Trophoblast cell (in vitro differentiated cells and primary cell): ENCODE measurements at regions not wholly inside any gene's neighbourhood (a gene's known extent, or its start where the extent isn't known, plus 50 kb on each side); places are given as distances from the start of the nearest gene placed in this dataset.

ENCODE experiments used
- DNase-seq, 2 donors: peaks; one replicate each; pipeline ENCODE4 v3.0.0-alpha.2; 2016
- H2AFZ ChIP-seq: 2 replicates; pipeline ENCODE4 v1.6.1; 2013; ENCODE audit warnings: low read length, moderate library complexity, mild to moderate bottlenecking; ENCODE audit not compliant: insufficient read depth, poor library complexity
- H2AK5ac ChIP-seq: 2 replicates; pipeline ENCODE4 v1.6.1; 2013; ENCODE audit warnings: mild to moderate bottlenecking, low read length
- H2BK120ac ChIP-seq: 2 replicates; pipeline ENCODE4 v1.6.1; 2013; ENCODE audit warnings: low read length, mild to moderate bottlenecking, moderate library complexity; ENCODE audit not compliant: insufficient read depth, poor library complexity
- H2BK12ac ChIP-seq: 2 replicates; pipeline ENCODE4 v1.6.1; 2013; ENCODE audit warnings: mild to moderate bottlenecking, low read length, moderate library complexity
- H2BK5ac ChIP-seq: 2 replicates; pipeline ENCODE4 v1.6.1; 2013; ENCODE audit warnings: low read length, low read depth, moderate library complexity, mild to moderate bottlenecking; ENCODE audit not compliant: poor library complexity
- H3K14ac ChIP-seq: 2 replicates; pipeline ENCODE4 v1.6.1; 2013; ENCODE audit warnings: mild to moderate bottlenecking, low read length
- H3K18ac ChIP-seq: 2 replicates; pipeline ENCODE4 v1.6.1; 2013; ENCODE audit warnings: mild to moderate bottlenecking, low read length
- H3K23ac ChIP-seq: 2 replicates; pipeline ENCODE4 v1.6.1; 2013; ENCODE audit warnings: low read length
- H3K27ac ChIP-seq: 2 replicates; pipeline ENCODE4 v1.5.1; 2013; ENCODE audit warnings: low read depth, mild to moderate bottlenecking, inconsistent platforms, low read length, moderate library complexity
- H3K27me3 ChIP-seq: 2 replicates; pipeline ENCODE4 v1.6.1; 2013; ENCODE audit warnings: inconsistent platforms, mild to moderate bottlenecking, low read length, moderate library complexity; ENCODE audit not compliant: insufficient read depth
- H3K36me3 ChIP-seq, 2 experiments: 1 replicate in 1 of 2; 2 replicates in 1 of 2; pipeline ENCODE4 v1.6.1; 2013; ENCODE audit warnings: low read length in 2 of 2, mild to moderate bottlenecking in 2 of 2, moderate library complexity in 1 of 2; ENCODE audit not compliant: insufficient read depth in 2 of 2, control insufficient read depth in 1 of 2
- H3K4ac ChIP-seq: 2 replicates; pipeline ENCODE4 v1.6.1; 2013; ENCODE audit warnings: low read depth, mild to moderate bottlenecking, low read length, moderate library complexity
- H3K4me1 ChIP-seq, 2 experiments: 1 replicate in 1 of 2; 2 replicates in 1 of 2; pipeline ENCODE4 v1.6.1; 2013; ENCODE audit warnings: low read length in 2 of 2, mild to moderate bottlenecking in 2 of 2, moderate library complexity in 1 of 2; ENCODE audit not compliant: insufficient read depth in 2 of 2, control insufficient read depth in 1 of 2
- H3K4me2 ChIP-seq: 2 replicates; pipeline ENCODE4 v1.6.1; 2013; ENCODE audit warnings: inconsistent platforms, mild to moderate bottlenecking, low read length, moderate library complexity
- H3K4me3 ChIP-seq: 2 replicates; pipeline ENCODE4 v1.5.1; 2013; ENCODE audit warnings: mild to moderate bottlenecking, low read depth, low read length, inconsistent platforms
- H3K79me1 ChIP-seq: one replicate; pipeline ENCODE4 v1.6.1; 2013; ENCODE audit warnings: low read length
- H3K79me2 ChIP-seq: 2 replicates; pipeline ENCODE4 v1.6.1; 2013; ENCODE audit warnings: low read length, mild to moderate bottlenecking; ENCODE audit not compliant: control insufficient read depth, insufficient read depth, poor library complexity
- H3K9ac ChIP-seq: 2 replicates; pipeline ENCODE4 v1.6.1; 2013; ENCODE audit warnings: mild to moderate bottlenecking, low read length
- H3K9me3 ChIP-seq: 2 replicates; pipeline ENCODE4 v1.6.1; 2013; ENCODE audit warnings: low read depth, mild to moderate bottlenecking, control low read depth, inconsistent platforms, low read length; ENCODE audit not compliant: insufficient read depth
- H4K12ac ChIP-seq: 2 replicates; pipeline ENCODE4 v1.6.1; 2013; ENCODE audit warnings: low read depth, mild to moderate bottlenecking, low read length, moderate library complexity
- H4K8ac ChIP-seq: 2 replicates; pipeline ENCODE4 v1.6.1; 2013; ENCODE audit warnings: low read depth, mild to moderate bottlenecking, low read length, moderate library complexity
- H4K91ac ChIP-seq: one replicate; pipeline ENCODE4 v1.6.1; 2013; ENCODE audit warnings: low read depth, mild to moderate bottlenecking, low read length, moderate library complexity
- WGBS: extraction: QIAGEN DNeasy Blood & Tissue Kit; methylation state at CpG from one replicate; pipeline ENCODE4 v1.1.7; 2013; ENCODE audit warnings: missing lambda C conversion rate; ENCODE audit not compliant: insufficient read length, insufficient coverage; ENCODE audit errors: extremely low coverage; 5-methylcytosine and 5-hydroxymethylcytosine counted together

DNA sequence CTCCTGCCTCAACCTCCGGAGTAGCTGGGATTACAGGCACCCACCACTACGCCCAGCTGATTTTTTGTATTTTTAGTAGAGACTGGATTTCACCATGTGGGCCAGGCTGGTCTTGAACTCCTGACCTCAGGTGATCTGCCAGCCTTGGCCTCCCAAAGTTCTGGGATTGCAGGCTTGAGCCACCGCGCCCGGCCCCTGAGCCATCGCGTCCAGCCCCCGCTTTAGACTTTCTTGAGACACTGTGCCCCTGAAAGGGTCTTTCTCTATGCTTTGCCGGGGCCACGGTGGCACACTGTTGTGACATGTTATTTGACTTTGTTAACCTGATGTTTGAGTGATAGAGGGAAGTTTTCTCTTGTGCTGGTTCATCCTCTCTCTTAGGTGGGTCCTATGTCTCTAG, 186.4 kb downstream of the BTG1 start:
- Histone ChIP-seq H4K91ac (no peak overlapping the region), H3K27ac (no peak overlapping the region), H3K9ac (no peak overlapping the region), H3K36me3 (no peaks in the 10 kb centered on the region), H3K18ac (no peak overlapping the region), H3K4me2 (no peak overlapping the region), H2BK12ac (no peak overlapping the region), H3K79me1 (no peaks in the 10 kb centered on the region), H4K8ac (no peak overlapping the region), H2BK5ac (no peak overlapping the region), H4K12ac (no peak overlapping the region), H2AFZ (no peak overlapping the region), H2AK5ac (no peak overlapping the region), H3K4ac (no peak overlapping the region), H3K27me3 (no peaks in the 10 kb centered on the region), H3K79me2 (no peaks in the 10 kb centered on the region), H3K4me3 (no peak overlapping the region), H3K9me3 (no peaks in the 10 kb centered on the region), H3K14ac (no peak overlapping the region), H3K23ac (no peak overlapping the region), H3K4me1 (no peaks in the 10 kb centered on the region), H2BK120ac (no peak overlapping the region)
- no peak for DNase-seq
- no CpG with 5 or more reads among the region's 10 CpGs for WGBS

GRCh38 chr12:91958816-91959215, 186.8 kb downstream of the BTG1 start:
- Histone ChIP-seq H3K79me2 (no peaks in the 10 kb centered on the region), H2AK5ac (no peak overlapping the region), H2BK12ac (no peak overlapping the region), H2BK5ac (no peak overlapping the region), H4K91ac (no peak overlapping the region), H3K79me1 (no peaks in the 10 kb centered on the region), H3K4me1 (no peaks in the 10 kb centered on the region), H3K18ac (no peak overlapping the region), H4K12ac (no peak overlapping the region), H3K4me2 (no peak overlapping the region), H4K8ac (no peak overlapping the region), H3K23ac (no peak overlapping the region), H3K27ac (no peak overlapping the region), H3K9me3 (no peaks in the 10 kb centered on the region), H3K36me3 (no peaks in the 10 kb centered on the region), H2AFZ (no peak overlapping the region), H3K27me3 (no peaks in the 10 kb centered on the region), H3K4me3 (no peak overlapping the region), H3K4ac (no peak overlapping the region), H2BK120ac (no peak overlapping the region), H3K9ac (no peak overlapping the region), H3K14ac (no peak overlapping the region)
- DNase-seq, result peak; percentile 44 to 78
- WGBS, result no CpG with 5 or more reads among the region's 5 CpGs

GRCh38 chr12:91954747-91955146, 190.9 kb downstream of the BTG1 start:
- no peak overlapping the region for H3K14ac ChIP-seq
- H3K36me3 ChIP-seq, result no peaks in the 10 kb centered on the region
- no CpG with 5 or more reads among the region's 3 CpGs for WGBS
- no peak overlapping the region for H2AFZ ChIP-seq
- no peak overlapping the region for H3K23ac ChIP-seq
- H2BK5ac ChIP-seq, result no peak overlapping the region
- H3K4me3 ChIP-seq, result no peak overlapping the region
- H3K27me3 ChIP-seq, result no peaks in the 10 kb centered on the region
- no peak overlapping the region for H3K18ac ChIP-seq
- H2AK5ac ChIP-seq, result no peak overlapping the region
- no peak overlapping the region for H3K9ac ChIP-seq
- H3K4ac ChIP-seq, result no peak overlapping the region
- no peak overlapping the region for H4K12ac ChIP-seq
- DNase-seq, result no peak
- H3K4me2 ChIP-seq, result no peak overlapping the region
- no peak overlapping the region for H2BK12ac ChIP-seq
- no peaks in the 10 kb centered on the region for H3K4me1 ChIP-seq
- no peak overlapping the region for H4K8ac ChIP-seq
- H3K27ac ChIP-seq, result no peak overlapping the region
- no peaks in the 10 kb centered on the region for H3K9me3 ChIP-seq
- no peaks in the 10 kb centered on the region for H3K79me2 ChIP-seq
- no peaks in the 10 kb centered on the region for H3K79me1 ChIP-seq
- no peak overlapping the region for H4K91ac ChIP-seq
- no peak overlapping the region for H2BK120ac ChIP-seq

DNA sequence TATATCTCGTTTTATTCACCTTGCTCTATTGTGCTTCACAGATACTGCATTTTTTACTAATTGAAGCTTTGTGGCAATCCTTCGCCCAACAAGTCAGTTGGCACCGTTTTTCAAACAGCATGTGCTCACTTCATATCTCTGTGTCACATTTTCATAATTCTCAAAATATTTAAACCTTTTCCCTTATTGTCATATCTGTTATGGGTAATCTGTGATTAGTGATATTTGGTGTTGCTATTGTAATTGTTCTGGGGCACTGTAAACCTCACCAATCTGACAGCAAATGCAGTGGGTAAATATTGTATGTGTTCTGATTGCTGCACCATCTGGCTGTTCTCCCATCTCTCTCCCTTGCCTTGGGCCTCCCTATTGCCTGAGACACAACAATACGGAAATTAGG, 191.3 kb downstream of the BTG1 start:
- Histone ChIP-seq H3K9ac (no peak overlapping the region), H3K27me3 (no peaks in the 10 kb centered on the region), H2BK5ac (no peak overlapping the region), H3K4ac (no peak overlapping the region), H3K4me2 (no peak overlapping the region), H2AFZ (no peak overlapping the region), H4K8ac (no peak overlapping the region), H3K18ac (no peak overlapping the region), H3K79me2 (no peaks in the 10 kb centered on the region), H2BK12ac (no peak overlapping the region), H2AK5ac (no peak overlapping the region), H4K12ac (no peak overlapping the region), H3K36me3 (no peaks in the 10 kb centered on the region), H3K79me1 (no peaks in the 10 kb centered on the region), H3K27ac (no peak overlapping the region), H3K4me1 (no peaks in the 10 kb centered on the region), H2BK120ac (no peak overlapping the region), H3K9me3 (no peaks in the 10 kb centered on the region), H3K4me3 (no peak overlapping the region), H3K23ac (no peak overlapping the region), H4K91ac (no peak overlapping the region), H3K14ac (no peak overlapping the region)
- no peak for DNase-seq
- WGBS, result no CpG with 5 or more reads among the region's 4 CpGs

- Histone ChIP-seq H2BK5ac (no peak overlapping the region), H3K23ac (no peak overlapping the region), H3K9ac (no peak overlapping the region), H3K4ac (no peak overlapping the region), H4K8ac (no peak overlapping the region), H3K79me2 (no peaks in the 10 kb centered on the region), H3K27me3 (no peaks in the 10 kb centered on the region), H3K36me3 (no peaks in the 10 kb centered on the region), H4K91ac (no peak overlapping the region), H4K12ac (no peak overlapping the region), H3K9me3 (no peaks in the 10 kb centered on the region), H3K79me1 (no peaks in the 10 kb centered on the region), H3K4me1 (no peaks in the 10 kb centered on the region), H3K27ac (no peak overlapping the region), H3K4me3 (no peak overlapping the region), H2AFZ (no peak overlapping the region), H2AK5ac (no peak overlapping the region), H3K18ac (no peak overlapping the region), H3K4me2 (no peak overlapping the region), H3K14ac (no peak overlapping the region), H2BK120ac (no peak overlapping the region), H2BK12ac (no peak overlapping the region)
- no peak for DNase-seq
These were observed 192.7 kb downstream of the BTG1 start for GRCh38 chr12:91952916-91953315.
